Calu3 (cell line): ENCODE measurements at regions not wholly inside any gene's neighbourhood (a gene's known extent, or its start where the extent isn't known, plus 50 kb on each side); places are given as distances from the start of the nearest gene placed in this dataset.

Source experiments
- BruUV-seq: library from RNA; stranded (reverse); fragments of 400-500 nt; replicated peaks from 2 replicates; lab custom pipeline; 2021; lab: Mats Ljungman, UMichigan
- CTCF ChIA-PET: fragments of 300-600 bp; sonication (Branson Sonifier 250); formaldehyde crosslinking; loops from one replicate; lab custom pipeline; 2022; ENCODE audit warnings: antibody characterized with exemption; lab: Charles Lee
- DNase-seq: peaks from one replicate; pipeline ENCODE4 v3.0.0; 2022
- H3K27ac Mint-ChIP-seq: one replicate; pipeline ENCODE4 v1.8.0; 2022; ENCODE audit warnings: mixed read lengths; ENCODE audit not compliant: unreplicated experiment
- H3K27me3 Mint-ChIP-seq: one replicate; pipeline ENCODE4 v1.8.0; 2022; ENCODE audit warnings: mixed read lengths; ENCODE audit not compliant: unreplicated experiment
- H3K36me3 Mint-ChIP-seq: one replicate; pipeline ENCODE4 v1.8.0; 2022; ENCODE audit warnings: mild to moderate bottlenecking, moderate library complexity, mixed read lengths; ENCODE audit not compliant: insufficient read depth, unreplicated experiment
- H3K4me1 Mint-ChIP-seq: one replicate; pipeline ENCODE4 v1.8.0; 2022; ENCODE audit warnings: mild to moderate bottlenecking, low read depth, mixed read lengths; ENCODE audit not compliant: unreplicated experiment
- H3K4me3 Mint-ChIP-seq: one replicate; pipeline ENCODE4 v1.8.0; 2022; ENCODE audit warnings: mild to moderate bottlenecking, low read depth, moderate library complexity, mixed read lengths; ENCODE audit not compliant: unreplicated experiment
- H3K9me3 Mint-ChIP-seq: one replicate; pipeline ENCODE4 v1.8.0; 2022; ENCODE audit warnings: low read depth, mixed read lengths; ENCODE audit not compliant: unreplicated experiment
- CTCF ChIP-seq: fragments of 200-600 bp; IDR thresholded peaks from one replicate; pipeline ENCODE4 v1.8.0; 2022; ENCODE audit warnings: antibody characterized with exemption; ENCODE audit not compliant: unreplicated experiment
- intact Hi-C: fragments of 100-400 bp; cut with micrococcal nuclease; formaldehyde crosslinking; loops from one replicate; pipeline ENCODE4 v1.10.0; 2022; ENCODE audit not compliant: unreplicated experiment

GRCh38 chr2:191565647-191566198 is 112.2 kb upstream of the NABP1 start:
- CTCF ChIA-PET: interaction anchor here (0.6 to 0.7 kb wide), 8 partner anchors 10 to 597 kb away, joined by 3 to 7 read pairs (median 3); no protein-coding TSS in a partner anchor
- no peaks in the 10 kb centered on the region for H3K27me3 Mint-ChIP-seq
- TF ChIP-seq CTCF: no peak
- H3K4me3 Mint-ChIP-seq: no peak overlapping the region
- DNase-seq: no peak
- no peaks in the 10 kb centered on the region for H3K9me3 Mint-ChIP-seq
- intact Hi-C loops: loop anchor here (1.0 kb wide), 1 partner anchor 126 kb away; no protein-coding TSS in a partner anchor
- H3K27ac Mint-ChIP-seq: no peak overlapping the region
- H3K36me3 Mint-ChIP-seq: no peaks in the 10 kb centered on the region
- H3K4me1 Mint-ChIP-seq: peaks cover 14% of the 10 kb centered on the region
- no TSS peak for BruUV-seq

- peak; percentile 77 for DNase-seq
- no peak overlapping the region for H3K4me3 Mint-ChIP-seq
- H3K27ac Mint-ChIP-seq: no peak overlapping the region
- H3K9me3 Mint-ChIP-seq: no peaks in the 10 kb centered on the region
- CTCF ChIA-PET: interaction anchor here (0.7 to 1.3 kb wide), 8 partner anchors 10 to 596 kb away, joined by 3 to 7 read pairs (median 3); no protein-coding TSS in a partner anchor
- peak; percentile 88 for TF ChIP-seq CTCF
- no peaks in the 10 kb centered on the region for H3K36me3 Mint-ChIP-seq
- no peaks in the 10 kb centered on the region for H3K27me3 Mint-ChIP-seq
- H3K4me1 Mint-ChIP-seq: peaks cover 19% of the 10 kb centered on the region
- BruUV-seq: no TSS peak
- intact Hi-C loops: loop anchor here (1.0 kb wide), 1 partner anchor 125 kb away; no protein-coding TSS in a partner anchor
Measured at GRCh38 chr2:191566344-191566743, 111.6 kb upstream of the NABP1 start.

GRCh38 chr2:191567206-191567605 is 110.7 kb upstream of the NABP1 start:
- no peaks in the 10 kb centered on the region for H3K36me3 Mint-ChIP-seq

GRCh38 chr2:191569025-191569424 is 108.9 kb upstream of the NABP1 start:
- H3K27ac Mint-ChIP-seq: no peak overlapping the region
- H3K36me3 Mint-ChIP-seq: no peaks in the 10 kb centered on the region
- CTCF ChIA-PET: interaction anchor here (0.6 to 1.5 kb wide), 3 partner anchors 120 to 400 kb away, joined by 3 read pairs; no protein-coding TSS in a partner anchor
- H3K4me3 Mint-ChIP-seq: no peak overlapping the region
- no TSS peak for BruUV-seq
- no peaks in the 10 kb centered on the region for H3K27me3 Mint-ChIP-seq
- H3K4me1 Mint-ChIP-seq: peaks cover 27% of the 10 kb centered on the region
- no peak for TF ChIP-seq CTCF
- no peaks in the 10 kb centered on the region for H3K9me3 Mint-ChIP-seq
- no peak for DNase-seq
- intact Hi-C loops: no loop called here

More at GRCh38 chr2:191567206-191567605, 110.7 kb upstream of the NABP1 start:
- H3K27me3 Mint-ChIP-seq: no peaks in the 10 kb centered on the region
- intact Hi-C loops: no loop called here
- no peak for DNase-seq
- no TSS peak for BruUV-seq
- H3K4me1 Mint-ChIP-seq: peaks cover 22% of the 10 kb centered on the region
- H3K27ac Mint-ChIP-seq: no peak overlapping the region
- TF ChIP-seq CTCF: no peak
- CTCF ChIA-PET: interaction anchor here (1.0 to 1.3 kb wide), 3 partner anchors 124 to 191 kb away, joined by 3 to 6 read pairs (median 4); no protein-coding TSS in a partner anchor
- H3K4me3 Mint-ChIP-seq: no peak overlapping the region
- no peaks in the 10 kb centered on the region for H3K9me3 Mint-ChIP-seq
